Kidney (tissue), 13 donors: ENCODE measurements at regions not wholly inside any gene's neighbourhood (a gene's known extent, or its start where the extent isn't known, plus 50 kb on each side); places are given as distances from the start of the nearest gene placed in this dataset.
A peak's percentile ranks its signal among the peaks of the same experiment; 100 is the strongest.

Experiments used
- DNase-seq, 5 donors: peaks; one replicate each; pipeline ENCODE4 v3.0.0-alpha.2; 2013 to 2020
- FAIRE-seq: peaks from 2 replicates; lab custom pipeline; 2012; peaks lifted over from hg19 to GRCh38; lab: Jason Lieb, UNC
- H3K27ac ChIP-seq, 2 donors: one replicate each; pipeline ENCODE4 v1.7.0; 2013; ENCODE audit warnings: low read depth in 2 of 2, low read length in 2 of 2, inconsistent platforms in 1 of 2
- H3K27me3 ChIP-seq: one replicate; pipeline ENCODE4 v1.7.1; 2013; ENCODE audit warnings: low read length, inconsistent platforms; ENCODE audit not compliant: control insufficient read depth, insufficient read depth
- H3K36me3 ChIP-seq, 3 donors: one replicate each; pipeline versions ENCODE4 v1.7.0 to v1.7.1; 2013; ENCODE audit warnings: low read length in 3 of 3, control low read depth in 1 of 3, inconsistent platforms in 1 of 3; ENCODE audit not compliant: insufficient read depth in 3 of 3, control insufficient read depth in 2 of 3
- H3K4me1 ChIP-seq, 3 donors: one replicate each; pipeline versions ENCODE4 v1.7.0 to v1.7.1; 2013; ENCODE audit warnings: low read length in 3 of 3, inconsistent platforms in 1 of 3, low read depth in 1 of 3; ENCODE audit not compliant: control insufficient read depth in 2 of 3, insufficient read depth in 2 of 3
- H3K4me3 ChIP-seq, 3 donors: one replicate each; pipeline versions ENCODE4 v1.7.0 to v1.8.1; 2013; ENCODE audit warnings: low read length in 3 of 3, control low read depth in 1 of 3, inconsistent platforms in 1 of 3
- H3K9ac ChIP-seq, 3 donors: one replicate each; pipeline versions ENCODE4 v1.7.0 to v1.7.1; 2013; ENCODE audit warnings: low read length in 3 of 3, control low read depth in 1 of 3, inconsistent platforms in 1 of 3
- H3K9me3 ChIP-seq, 3 donors: one replicate each; pipeline versions ENCODE4 v1.7.0 to v1.7.1; 2013; ENCODE audit warnings: low read length in 3 of 3, control low read depth in 1 of 3, inconsistent platforms in 1 of 3; ENCODE audit not compliant: control insufficient read depth in 2 of 3, insufficient read depth in 1 of 3
- CTCF ChIP-seq: IDR thresholded peaks from 3 replicates; pipeline ENCODE4 v1.5.1; 2012; ENCODE audit warnings: mild to moderate bottlenecking, moderate library complexity, borderline replicate concordance; ENCODE audit not compliant: insufficient read depth; ENCODE audit errors: extremely low read depth
- intact Hi-C: fragments of 100-400 bp; cut with DNase I; formaldehyde crosslinking; loops from one replicate; pipeline ENCODE4 v1.11.1; 2022
- donor health status: control.
- donor health status: control.
- donor health status: control.
- donor health status: control.
- donor health status: control.
- donor health status: DM: yes; HTN: yes; CAD: no.
- donor health status: Normal renal cell carcinoma (clear cell type).

GRCh38 chr14:96617635-96618034, 115.5 kb downstream of the PAPOLA start:
- Histone ChIP-seq H3K9me3 (no peaks in the 10 kb centered on the region), H3K27me3 (no peaks in the 10 kb centered on the region), H3K4me3 (no peak overlapping the region), H3K36me3 (no peaks in the 10 kb centered on the region), H3K27ac (no peak overlapping the region), H3K9ac (no peak overlapping the region), H3K4me1 (no peaks in the 10 kb centered on the region)
- TF ChIP-seq CTCF: no peak
- intact Hi-C loops: no loop called here
- DNase-seq (peak in 1 of 5 donors; percentile 24), FAIRE-seq (no peak)

GRCh38 chr14:96622926-96623325, 120.7 kb downstream of the PAPOLA start:
- no peaks in the 10 kb centered on the region for H3K36me3 ChIP-seq
- intact Hi-C loops: no loop called here
- peak in 2 of 5 donors; percentile 6 to 11 for DNase-seq
- H3K9ac ChIP-seq: no peak overlapping the region
- TF ChIP-seq CTCF: no peak
- H3K27me3 ChIP-seq: no peaks in the 10 kb centered on the region
- no peaks in the 10 kb centered on the region for H3K4me1 ChIP-seq
- no peaks in the 10 kb centered on the region for H3K9me3 ChIP-seq
- no peak overlapping the region for H3K27ac ChIP-seq
- no peak for FAIRE-seq
- no peak overlapping the region for H3K4me3 ChIP-seq

GRCh38 chr14:96623676-96624484, 121.7 kb downstream of the PAPOLA start:
- H3K4me1 ChIP-seq: no peaks in the 10 kb centered on the region
- no peak overlapping the region for H3K27ac ChIP-seq
- FAIRE-seq (no peak), DNase-seq (peak in 2 of 5 donors; percentile 34 to 46)
- H3K27me3 ChIP-seq: no peaks in the 10 kb centered on the region
- H3K9ac ChIP-seq: no peak overlapping the region
- H3K4me3 ChIP-seq: no peak overlapping the region
- H3K36me3 ChIP-seq: no peaks in the 10 kb centered on the region
- H3K9me3 ChIP-seq: no peaks in the 10 kb centered on the region
- TF ChIP-seq CTCF: no peak
- intact Hi-C loops: no loop called here
